ENCODE measurements at regions not wholly inside any gene's neighbourhood (a gene's known extent, or its start where the extent isn't known, plus 50 kb on each side); places are given as distances from the start of the nearest gene placed in this dataset.

- H3K4me3 ChIP-seq (ENCODE audit: low read length): no peak overlapping the region
- no peaks in the 10 kb centered on the region for H3K36me3 ChIP-seq (ENCODE audit: control insufficient read depth, insufficient read depth, low read length)
- no peak for DNase-seq (ENCODE audit: low read depth, low spot score)
- H3K4me1 ChIP-seq (ENCODE audit: control insufficient read depth, insufficient read depth, low read length): peaks cover 2% of the 10 kb centered on the region; the same call in 1 of the 2 replicates
- no peaks in the 10 kb centered on the region for H3K27me3 ChIP-seq (ENCODE audit: control insufficient read depth, insufficient read depth, low read length)
- no peak overlapping the region for H3K27ac ChIP-seq (ENCODE audit: low read length)
- H3K9me3 ChIP-seq (ENCODE audit: control insufficient read depth, insufficient read depth, low read length): no peaks in the 10 kb centered on the region
- WGBS (ENCODE audit: insufficient coverage, insufficient read length): no CpG with 5 or more reads among the region's 7 CpGs
Observed at GRCh38 chr5:113682497-113683136, 169.1 kb downstream of the YTHDC2 start.

GRCh38 chr5:113683211-113683610 lies 169.7 kb downstream of the YTHDC2 start:
- no CpG with 5 or more reads among the region's 2 CpGs for WGBS (ENCODE audit: insufficient coverage, insufficient read length)
- Histone ChIP-seq H3K4me3 (ENCODE audit: low read length) (no peak overlapping the region), H3K27ac (ENCODE audit: low read length) (no peak overlapping the region)

GRCh38 chr5:113686599-113686998 lies 173.1 kb downstream of the YTHDC2 start:
- WGBS (ENCODE audit: insufficient coverage, insufficient read length): no CpG with 5 or more reads among the region's 3 CpGs
- Histone ChIP-seq H3K9me3 (ENCODE audit: control insufficient read depth, insufficient read depth, low read length) (no peaks in the 10 kb centered on the region), H3K4me1 (ENCODE audit: control insufficient read depth, insufficient read depth, low read length) (peaks cover 2% of the 10 kb centered on the region; the same call in 1 of the 2 replicates), H3K27ac (ENCODE audit: low read length) (no peak overlapping the region), H3K27me3 (ENCODE audit: control insufficient read depth, insufficient read depth, low read length) (no peaks in the 10 kb centered on the region), H3K36me3 (ENCODE audit: control insufficient read depth, insufficient read depth, low read length) (no peaks in the 10 kb centered on the region), H3K4me3 (ENCODE audit: low read length) (no peak overlapping the region)
- no peak for DNase-seq (ENCODE audit: low read depth, low spot score)

More at GRCh38 chr5:113683211-113683610, 169.7 kb downstream of the YTHDC2 start:
- H3K36me3 ChIP-seq (ENCODE audit: control insufficient read depth, insufficient read depth, low read length): no peaks in the 10 kb centered on the region
- H3K27me3 ChIP-seq (ENCODE audit: control insufficient read depth, insufficient read depth, low read length): no peaks in the 10 kb centered on the region
- peaks cover 2% of the 10 kb centered on the region; the same call in 1 of the 2 replicates for H3K4me1 ChIP-seq (ENCODE audit: control insufficient read depth, insufficient read depth, low read length)
- DNase-seq (ENCODE audit: low read depth, low spot score): no peak
- no peaks in the 10 kb centered on the region for H3K9me3 ChIP-seq (ENCODE audit: control insufficient read depth, insufficient read depth, low read length)

- no peaks in the 10 kb centered on the region for H3K27me3 ChIP-seq (ENCODE audit: control insufficient read depth, insufficient read depth, low read length)
- H3K36me3 ChIP-seq (ENCODE audit: control insufficient read depth, insufficient read depth, low read length): no peaks in the 10 kb centered on the region
- H3K27ac ChIP-seq (ENCODE audit: low read length): no peak overlapping the region
- peaks cover 2% of the 10 kb centered on the region; the same call in 1 of the 2 replicates for H3K4me1 ChIP-seq (ENCODE audit: control insufficient read depth, insufficient read depth, low read length)
- no peaks in the 10 kb centered on the region for H3K9me3 ChIP-seq (ENCODE audit: control insufficient read depth, insufficient read depth, low read length)
- H3K4me3 ChIP-seq (ENCODE audit: low read length): no peak overlapping the region
- WGBS (ENCODE audit: insufficient coverage, insufficient read length): no CpG with 5 or more reads among the region's 1 CpG
- no peak for DNase-seq (ENCODE audit: low read depth, low spot score)
Observed at GRCh38 chr5:113689647-113690046, 176.2 kb downstream of the YTHDC2 start.

GRCh38 chr5:113692466-113692865 lies 179.0 kb downstream of the YTHDC2 start:
- Histone ChIP-seq H3K27ac (ENCODE audit: low read length) (no peak overlapping the region), H3K4me3 (ENCODE audit: low read length) (no peak overlapping the region), H3K9me3 (ENCODE audit: control insufficient read depth, insufficient read depth, low read length) (no peaks in the 10 kb centered on the region), H3K36me3 (ENCODE audit: control insufficient read depth, insufficient read depth, low read length) (no peaks in the 10 kb centered on the region), H3K27me3 (ENCODE audit: control insufficient read depth, insufficient read depth, low read length) (no peaks in the 10 kb centered on the region), H3K4me1 (ENCODE audit: control insufficient read depth, insufficient read depth, low read length) (peaks cover 2% of the 10 kb centered on the region; the same call in 1 of the 2 replicates)
- no CpG with 5 or more reads among the region's 5 CpGs for WGBS (ENCODE audit: insufficient coverage, insufficient read length)
- DNase-seq (ENCODE audit: low read depth, low spot score): no peak

GRCh38 chr5:113692891-113693457 lies 179.5 kb downstream of the YTHDC2 start:
- Histone ChIP-seq H3K27me3 (ENCODE audit: control insufficient read depth, insufficient read depth, low read length) (no peaks in the 10 kb centered on the region), H3K27ac (ENCODE audit: low read length) (no peak overlapping the region), H3K4me3 (ENCODE audit: low read length) (no peak overlapping the region), H3K4me1 (ENCODE audit: control insufficient read depth, insufficient read depth, low read length) (peaks cover 2% of the 10 kb centered on the region; the same call in 1 of the 2 replicates), H3K9me3 (ENCODE audit: control insufficient read depth, insufficient read depth, low read length) (no peaks in the 10 kb centered on the region), H3K36me3 (ENCODE audit: control insufficient read depth, insufficient read depth, low read length) (no peaks in the 10 kb centered on the region)
- WGBS (ENCODE audit: insufficient coverage, insufficient read length): no CpG with 5 or more reads among the region's 15 CpGs
- DNase-seq (ENCODE audit: low read depth, low spot score): no peak

GRCh38 chr5:113693701-113694100 lies 180.2 kb downstream of the YTHDC2 start:
- no peak overlapping the region for H3K4me3 ChIP-seq (ENCODE audit: low read length)
- H3K27me3 ChIP-seq (ENCODE audit: control insufficient read depth, insufficient read depth, low read length): no peaks in the 10 kb centered on the region
- H3K9me3 ChIP-seq (ENCODE audit: control insufficient read depth, insufficient read depth, low read length): no peaks in the 10 kb centered on the region
- H3K36me3 ChIP-seq (ENCODE audit: control insufficient read depth, insufficient read depth, low read length): no peaks in the 10 kb centered on the region
- no CpG with 5 or more reads among the region's 4 CpGs for WGBS (ENCODE audit: insufficient coverage, insufficient read length)
- peaks cover 2% of the 10 kb centered on the region; the same call in 1 of the 2 replicates for H3K4me1 ChIP-seq (ENCODE audit: control insufficient read depth, insufficient read depth, low read length)
- H3K27ac ChIP-seq (ENCODE audit: low read length): no peak overlapping the region
- no peak for DNase-seq (ENCODE audit: low read depth, low spot score)

- H3K4me3 ChIP-seq (ENCODE audit: low read length): no peak overlapping the region
- peaks cover 2% of the 10 kb centered on the region; the same call in 1 of the 2 replicates for H3K4me1 ChIP-seq (ENCODE audit: control insufficient read depth, insufficient read depth, low read length)
- no peaks in the 10 kb centered on the region for H3K9me3 ChIP-seq (ENCODE audit: control insufficient read depth, insufficient read depth, low read length)
- H3K27ac ChIP-seq (ENCODE audit: low read length): no peak overlapping the region
- DNase-seq (ENCODE audit: low read depth, low spot score): no peak
- H3K36me3 ChIP-seq (ENCODE audit: control insufficient read depth, insufficient read depth, low read length): no peaks in the 10 kb centered on the region
- H3K27me3 ChIP-seq (ENCODE audit: control insufficient read depth, insufficient read depth, low read length): no peaks in the 10 kb centered on the region
- no CpG with 5 or more reads among the region's 2 CpGs for WGBS (ENCODE audit: insufficient coverage, insufficient read length)
Observed at GRCh38 chr5:113694576-113694975, 181.1 kb downstream of the YTHDC2 start.

GRCh38 chr5:113703266-113703665 lies 189.8 kb downstream of the YTHDC2 start:
- Histone ChIP-seq H3K9me3 (ENCODE audit: control insufficient read depth, insufficient read depth, low read length) (peaks cover 3% of the 10 kb centered on the region; the same call in 1 of the 2 replicates), H3K36me3 (ENCODE audit: control insufficient read depth, insufficient read depth, low read length) (no peaks in the 10 kb centered on the region), H3K27ac (ENCODE audit: low read length) (no peak overlapping the region), H3K4me3 (ENCODE audit: low read length) (no peak overlapping the region), H3K4me1 (ENCODE audit: control insufficient read depth, insufficient read depth, low read length) (no peaks in the 10 kb centered on the region), H3K27me3 (ENCODE audit: control insufficient read depth, insufficient read depth, low read length) (no peaks in the 10 kb centered on the region)
- no peak for DNase-seq (ENCODE audit: low read depth, low spot score)

- Histone ChIP-seq H3K4me3 (ENCODE audit: low read length) (no peak overlapping the region), H3K9me3 (ENCODE audit: control insufficient read depth, insufficient read depth, low read length) (peaks cover 3% of the 10 kb centered on the region; the same call in 1 of the 2 replicates), H3K27ac (ENCODE audit: low read length) (no peak overlapping the region), H3K36me3 (ENCODE audit: control insufficient read depth, insufficient read depth, low read length) (no peaks in the 10 kb centered on the region), H3K4me1 (ENCODE audit: control insufficient read depth, insufficient read depth, low read length) (no peaks in the 10 kb centered on the region), H3K27me3 (ENCODE audit: control insufficient read depth, insufficient read depth, low read length) (no peaks in the 10 kb centered on the region)
- no peak for DNase-seq (ENCODE audit: low read depth, low spot score)
- WGBS (ENCODE audit: insufficient coverage, insufficient read length): no CpG with 5 or more reads among the region's 3 CpGs
Observed at GRCh38 chr5:113705657-113706056, 192.2 kb downstream of the YTHDC2 start.

- no peaks in the 10 kb centered on the region; the same call in 1 of the 2 replicates for H3K9me3 ChIP-seq (ENCODE audit: control insufficient read depth, insufficient read depth, low read length)
- WGBS (ENCODE audit: insufficient coverage, insufficient read length): no CpG with 5 or more reads among the region's 1 CpG
- no peaks in the 10 kb centered on the region for H3K36me3 ChIP-seq (ENCODE audit: control insufficient read depth, insufficient read depth, low read length)
- DNase-seq (ENCODE audit: low read depth, low spot score): no peak
- H3K4me3 ChIP-seq (ENCODE audit: low read length): no peak overlapping the region
- no peak overlapping the region for H3K27ac ChIP-seq (ENCODE audit: low read length)
- H3K4me1 ChIP-seq (ENCODE audit: control insufficient read depth, insufficient read depth, low read length): no peaks in the 10 kb centered on the region
- H3K27me3 ChIP-seq (ENCODE audit: control insufficient read depth, insufficient read depth, low read length): no peaks in the 10 kb centered on the region
Observed at GRCh38 chr5:113713051-113713450, 199.6 kb downstream of the YTHDC2 start.

Data from iPS DF 6.9 (cell line).